Tibial artery (tissue), 4 donors: ENCODE measurements at regions not wholly inside any gene's neighbourhood (a gene's known extent, or its start where the extent isn't known, plus 50 kb on each side); places are given as distances from the start of the nearest gene placed in this dataset.

Experiments used
- DNase-seq, 2 donors: peaks; one replicate each; pipeline ENCODE4 v3.0.0-alpha.2; 2019
- H3K27ac ChIP-seq, 2 donors: fragments of 200-600 bp; sonication (generic) in 1 of 2; 1 replicate in 1 of 2; 2 replicates in 1 of 2; pipeline ENCODE4 v1.5.1; 2018 to 2019; ENCODE audit warnings: mild to moderate bottlenecking in 1 of 2
- H3K27me3 ChIP-seq, 2 donors: fragments of 200-600 bp; sonication (generic) in 1 of 2; one replicate each; pipeline versions ENCODE4 v1.5.1 to v1.6.0; 2016 to 2019
- H3K36me3 ChIP-seq, 3 donors: fragments of 200-600 bp; sonication (generic) in 2 of 3; one replicate each; pipeline ENCODE4 v1.5.1; 2016 to 2019; ENCODE audit warnings: mild to moderate bottlenecking in 2 of 3
- H3K4me1 ChIP-seq, 4 donors: fragments of 200-600 bp; sonication (generic) in 2 of 4; 1 replicate in 3 of 4; 2 replicates in 1 of 4; pipeline ENCODE4 v1.5.1; 2016 to 2019
- H3K4me3 ChIP-seq, 2 donors: fragments of 200-600 bp; sonication (generic) in 1 of 2; 1 replicate in 1 of 2; 2 replicates in 1 of 2; pipeline ENCODE4 v1.5.1; 2018 to 2019; ENCODE audit warnings: mild to moderate bottlenecking in 2 of 2
- H3K9me3 ChIP-seq, 3 donors: fragments of 200-600 bp; sonication (generic) in 1 of 3; one replicate each; pipeline ENCODE4 v1.5.1; 2016 to 2019
- intact Hi-C: fragments of 100-400 bp; cut with DNase I; formaldehyde crosslinking; loops from one replicate; pipeline ENCODE4 v1.15.0; 2023; ENCODE audit warnings: low total_unique reads
- TF ChIP-seq, protein P1 (sequence below), 2 experiments: fragments of 200-600 bp in 1 of 2; fragments of 450-650 bp in 1 of 2; IDR thresholded peaks; one replicate each; pipeline ENCODE4 v1.5.1; 2017 to 2019; ENCODE audit warnings: antibody characterized with exemption in 2 of 2, mild to moderate bottlenecking in 1 of 2, moderate library complexity in 1 of 2

DNA sequence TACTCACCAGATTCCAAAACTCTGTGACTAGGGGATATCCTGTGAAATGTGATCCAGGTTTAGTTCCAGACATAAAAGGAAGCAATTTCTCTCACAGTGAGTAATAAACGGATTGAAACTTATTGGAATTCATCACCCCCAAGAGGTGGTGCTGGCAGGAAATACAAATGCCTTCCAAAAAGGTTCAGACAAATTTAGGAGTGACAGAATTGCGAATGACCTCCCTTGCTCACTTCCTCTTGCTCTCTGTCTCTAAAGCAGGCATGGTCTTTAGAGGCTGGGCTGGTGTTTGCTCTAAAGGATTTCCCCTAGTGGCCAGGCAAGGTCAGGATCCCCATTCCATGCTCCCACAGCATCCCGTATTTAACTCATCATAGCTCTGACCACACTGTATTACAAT lies 449.4 kb upstream of the PPP2R3A start:
- Histone ChIP-seq H3K4me3 (no peak overlapping the region), H3K4me1 (no peaks in the 10 kb centered on the region), H3K9me3 (no peaks in the 10 kb centered on the region), H3K36me3 (no peaks in the 10 kb centered on the region), H3K27me3 (no peaks in the 10 kb centered on the region), H3K27ac (no peak overlapping the region)
- intact Hi-C loops, result no loop called here
- DNase-seq, result no peak
- TF ChIP-seq, protein P1, sequence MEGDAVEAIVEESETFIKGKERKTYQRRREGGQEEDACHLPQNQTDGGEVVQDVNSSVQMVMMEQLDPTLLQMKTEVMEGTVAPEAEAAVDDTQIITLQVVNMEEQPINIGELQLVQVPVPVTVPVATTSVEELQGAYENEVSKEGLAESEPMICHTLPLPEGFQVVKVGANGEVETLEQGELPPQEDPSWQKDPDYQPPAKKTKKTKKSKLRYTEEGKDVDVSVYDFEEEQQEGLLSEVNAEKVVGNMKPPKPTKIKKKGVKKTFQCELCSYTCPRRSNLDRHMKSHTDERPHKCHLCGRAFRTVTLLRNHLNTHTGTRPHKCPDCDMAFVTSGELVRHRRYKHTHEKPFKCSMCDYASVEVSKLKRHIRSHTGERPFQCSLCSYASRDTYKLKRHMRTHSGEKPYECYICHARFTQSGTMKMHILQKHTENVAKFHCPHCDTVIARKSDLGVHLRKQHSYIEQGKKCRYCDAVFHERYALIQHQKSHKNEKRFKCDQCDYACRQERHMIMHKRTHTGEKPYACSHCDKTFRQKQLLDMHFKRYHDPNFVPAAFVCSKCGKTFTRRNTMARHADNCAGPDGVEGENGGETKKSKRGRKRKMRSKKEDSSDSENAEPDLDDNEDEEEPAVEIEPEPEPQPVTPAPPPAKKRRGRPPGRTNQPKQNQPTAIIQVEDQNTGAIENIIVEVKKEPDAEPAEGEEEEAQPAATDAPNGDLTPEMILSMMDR (IDR thresholded peaks at IDR 0.05), result no peak

DNA sequence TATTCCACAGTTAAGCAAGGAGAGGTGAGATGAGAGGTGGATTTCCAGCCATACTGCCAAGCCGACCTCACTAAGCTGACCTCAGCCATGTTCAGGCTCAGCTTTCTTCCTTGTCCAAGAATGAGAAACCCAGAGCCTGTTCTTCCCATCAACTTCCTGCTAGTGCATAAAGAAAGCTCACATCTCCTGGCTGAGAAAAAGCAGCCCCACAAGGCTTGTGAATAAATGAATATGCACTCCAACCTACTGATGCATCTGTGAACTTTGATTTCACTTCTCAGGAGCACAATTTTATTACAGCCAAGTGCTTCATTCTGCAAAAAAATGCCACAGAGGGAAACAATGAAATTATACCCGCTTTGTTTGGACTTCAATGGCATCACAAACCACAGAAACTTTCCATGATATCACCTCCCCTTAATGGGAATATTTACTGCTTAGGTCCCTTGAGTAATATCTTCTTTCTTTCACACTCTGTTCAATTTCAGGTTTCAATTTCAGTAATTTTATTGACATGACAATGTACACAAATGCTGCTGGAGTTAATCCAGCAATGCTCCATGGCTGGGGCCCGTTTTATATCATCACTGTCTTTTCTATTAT lies 437.0 kb upstream of the PPP2R3A start:
- peaks cover 0 to under 1% (median 0%) of the 10 kb centered on the region in 3 donors for H3K9me3 ChIP-seq
- TF ChIP-seq, protein P1 (IDR thresholded peaks at IDR 0.05), result no peak
- H3K27me3 ChIP-seq, result no peaks in the 10 kb centered on the region
- no peak for DNase-seq
- intact Hi-C loops, result no loop called here
- no peaks in the 10 kb centered on the region for H3K4me1 ChIP-seq
- H3K27ac ChIP-seq, result no peak overlapping the region
- no peaks in the 10 kb centered on the region for H3K36me3 ChIP-seq
- H3K4me3 ChIP-seq, result no peak overlapping the region

DNA sequence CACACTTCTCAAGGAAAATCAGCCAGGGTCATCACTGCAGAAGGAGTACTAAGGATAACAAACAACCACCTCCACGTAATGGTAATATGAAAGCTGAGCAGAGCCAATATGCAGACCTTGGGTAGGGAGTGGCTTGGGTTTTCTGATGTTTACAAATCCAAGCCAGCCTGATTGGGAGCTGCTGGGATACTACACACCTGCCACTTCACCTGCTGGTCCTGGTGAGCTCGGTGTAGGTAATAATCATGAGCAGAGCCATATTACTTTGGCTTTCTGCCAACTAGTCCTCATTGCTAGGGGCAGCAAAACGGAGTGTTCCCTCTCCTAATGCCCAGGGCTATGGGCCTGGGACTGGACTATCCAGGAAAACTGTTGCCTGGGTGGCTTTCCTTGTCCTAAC lies 433.5 kb upstream of the PPP2R3A start:
- no peak overlapping the region for H3K4me3 ChIP-seq
- no peaks in the 10 kb centered on the region for H3K27me3 ChIP-seq
- no peak overlapping the region for H3K27ac ChIP-seq
- H3K4me1 ChIP-seq, result no peaks in the 10 kb centered on the region
- H3K36me3 ChIP-seq, result no peaks in the 10 kb centered on the region
- no peak for DNase-seq
- H3K9me3 ChIP-seq, result no peaks in the 10 kb centered on the region
- intact Hi-C loops, result no loop called here
- TF ChIP-seq, protein P1 (IDR thresholded peaks at IDR 0.05), result no peak

DNA sequence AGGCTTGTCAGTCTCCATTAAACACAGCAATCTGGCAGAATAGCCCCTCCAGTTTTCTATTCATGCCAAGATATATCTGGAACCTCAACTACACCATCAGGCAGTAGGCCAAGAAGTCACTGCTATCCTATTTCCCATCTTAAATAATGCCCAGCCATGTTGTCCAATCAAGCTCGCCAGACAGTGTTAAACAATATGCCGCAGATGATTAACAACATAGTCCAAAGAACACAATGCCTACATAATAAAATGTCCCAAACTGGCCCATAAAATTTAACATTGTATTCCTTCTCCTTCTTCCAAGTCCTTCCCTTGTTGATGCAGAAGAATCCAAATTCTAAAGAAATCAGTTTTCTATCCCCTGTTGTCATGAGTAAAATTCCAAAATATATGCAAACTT lies 427.4 kb upstream of the PPP2R3A start:
- intact Hi-C loops, result no loop called here
- no peak overlapping the region for H3K4me3 ChIP-seq
- no peaks in the 10 kb centered on the region for H3K9me3 ChIP-seq
- H3K36me3 ChIP-seq, result no peaks in the 10 kb centered on the region
- H3K27ac ChIP-seq, result no peak overlapping the region
- no peaks in the 10 kb centered on the region for H3K27me3 ChIP-seq
- DNase-seq, result no peak
- H3K4me1 ChIP-seq, result no peaks in the 10 kb centered on the region
- TF ChIP-seq, protein P1 (IDR thresholded peaks at IDR 0.05), result no peak

DNA sequence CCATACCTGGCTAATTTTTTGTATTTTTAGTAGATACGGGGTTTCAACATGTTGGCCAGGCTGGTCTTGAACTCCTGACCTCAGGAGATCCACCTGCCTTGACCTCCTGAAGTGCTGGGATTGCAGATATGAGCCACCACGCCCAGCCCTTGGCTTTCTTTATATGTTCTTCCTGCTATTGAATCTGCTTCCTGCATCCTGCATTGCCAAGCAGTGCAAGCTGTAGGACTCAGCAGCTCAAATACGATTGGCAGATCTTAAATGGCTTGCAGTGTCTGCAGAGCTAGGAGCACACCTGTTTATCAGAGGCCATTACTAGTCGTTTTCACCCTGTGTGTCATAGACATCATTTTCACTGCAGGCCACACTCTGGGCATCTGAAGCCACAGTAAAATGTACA lies 426.2 kb upstream of the PPP2R3A start:
- no peaks in the 10 kb centered on the region for H3K36me3 ChIP-seq
- TF ChIP-seq, protein P1 (IDR thresholded peaks at IDR 0.05), result no peak
- H3K9me3 ChIP-seq, result no peaks in the 10 kb centered on the region
- intact Hi-C loops, result no loop called here
- H3K27ac ChIP-seq, result no peak overlapping the region
- no peaks in the 10 kb centered on the region for H3K4me1 ChIP-seq
- no peak for DNase-seq
- no peaks in the 10 kb centered on the region for H3K27me3 ChIP-seq
- no peak overlapping the region for H3K4me3 ChIP-seq

DNA sequence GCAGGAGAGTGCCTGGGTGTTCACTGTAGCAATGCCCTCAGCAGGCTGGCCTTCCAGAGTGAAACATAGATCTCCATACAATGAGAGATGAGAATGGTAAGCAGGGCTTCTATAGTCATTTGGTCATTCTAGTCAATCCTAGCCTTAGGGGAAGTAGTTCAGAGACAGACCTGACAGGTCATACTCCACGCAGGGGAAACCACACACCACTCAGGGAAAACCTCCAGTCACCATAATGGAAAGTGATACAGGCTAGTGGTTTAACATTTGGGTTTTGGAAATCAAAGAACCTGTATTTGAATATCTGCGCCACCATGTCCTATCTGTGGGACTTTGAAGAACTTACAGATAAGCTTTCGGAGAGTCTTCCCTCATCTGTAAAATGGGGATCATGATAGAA lies 425.7 kb upstream of the PPP2R3A start:
- H3K9me3 ChIP-seq, result no peaks in the 10 kb centered on the region
- H3K36me3 ChIP-seq, result no peaks in the 10 kb centered on the region
- H3K27ac ChIP-seq, result no peak overlapping the region
- no peaks in the 10 kb centered on the region for H3K4me1 ChIP-seq
- H3K4me3 ChIP-seq, result no peak overlapping the region
- DNase-seq, result no peak
- no peaks in the 10 kb centered on the region for H3K27me3 ChIP-seq
- intact Hi-C loops, result no loop called here
- TF ChIP-seq, protein P1 (IDR thresholded peaks at IDR 0.05), result no peak
